Right atrium auricular region (tissue), 2 donors: ENCODE measurements at regions not wholly inside any gene's neighbourhood (a gene's known extent, or its start where the extent isn't known, plus 50 kb on each side); places are given as distances from the start of the nearest gene placed in this dataset.
"Not testable (repeated sequence)": the region's sequence is repeated elsewhere in the genome, so short reads cannot be mapped to it uniquely, and the experiment has no call there.

Experiments used
- DNase-seq: peaks from one replicate; pipeline ENCODE4 v3.0.0-alpha.2; 2019; ENCODE audit warnings: low spot score
- H3K27ac ChIP-seq, 2 donors: fragments of 200-600 bp; sonication (generic); 1 replicate in 1 of 2; 2 replicates in 1 of 2; pipeline ENCODE4 v1.5.1; 2016 to 2019
- H3K27me3 ChIP-seq, 2 donors: fragments of 200-600 bp; sonication (generic); one replicate each; pipeline versions ENCODE4 v1.5.1 to v1.6.0; 2017 to 2019
- H3K36me3 ChIP-seq: fragments of 200-600 bp; sonication (generic); one replicate; pipeline ENCODE4 v1.5.1; 2016
- H3K4me1 ChIP-seq, 2 donors: fragments of 200-600 bp; sonication (generic); one replicate each; pipeline versions ENCODE4 v1.5.1 to v1.6.0; 2017 to 2019
- H3K4me3 ChIP-seq, 2 donors: fragments of 200-600 bp; sonication (generic); 1 replicate in 1 of 2; 2 replicates in 1 of 2; pipeline ENCODE4 v1.5.1; 2017 to 2019; ENCODE audit warnings: mild to moderate bottlenecking in 1 of 2, moderate library complexity in 1 of 2
- H3K9me3 ChIP-seq, 2 donors: fragments of 200-600 bp; sonication (generic); one replicate each; pipeline ENCODE4 v1.5.1; 2019
- TF ChIP-seq, protein P1 (sequence below), 2 donors: fragments of 200-600 bp; sonication (generic); IDR thresholded peaks; one replicate each; pipeline ENCODE4 v1.5.1; 2019; ENCODE audit warnings: antibody characterized with exemption in 2 of 2

DNA sequence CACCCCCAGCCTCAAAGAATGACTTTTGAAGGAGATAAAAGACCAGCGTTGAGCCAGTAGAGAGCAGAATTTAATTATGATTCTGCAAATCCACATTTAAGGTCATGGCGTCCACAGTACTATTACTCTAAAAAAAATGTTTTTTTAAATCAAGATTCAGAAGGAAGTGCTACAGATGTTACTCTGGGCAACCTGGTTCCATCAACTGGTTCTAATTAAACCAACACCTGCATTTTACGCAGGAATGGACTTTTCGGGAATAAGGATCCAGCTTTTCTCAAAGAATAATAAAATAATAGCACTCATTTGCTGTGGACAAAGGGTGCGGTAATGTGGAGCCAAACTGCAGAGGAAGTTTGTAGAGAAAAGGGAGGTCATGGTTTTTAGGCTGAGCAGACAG lies 62.9 kb upstream of the IPO5 start:
- no peak for DNase-seq
- Histone ChIP-seq H3K36me3 (no peaks in the 10 kb centered on the region), H3K4me3 (no peak overlapping the region), H3K27me3 (no peaks in the 10 kb centered on the region), H3K4me1 (no peaks in the 10 kb centered on the region), H3K27ac (no peak overlapping the region), H3K9me3 (no peaks in the 10 kb centered on the region)
- TF ChIP-seq, protein P1, sequence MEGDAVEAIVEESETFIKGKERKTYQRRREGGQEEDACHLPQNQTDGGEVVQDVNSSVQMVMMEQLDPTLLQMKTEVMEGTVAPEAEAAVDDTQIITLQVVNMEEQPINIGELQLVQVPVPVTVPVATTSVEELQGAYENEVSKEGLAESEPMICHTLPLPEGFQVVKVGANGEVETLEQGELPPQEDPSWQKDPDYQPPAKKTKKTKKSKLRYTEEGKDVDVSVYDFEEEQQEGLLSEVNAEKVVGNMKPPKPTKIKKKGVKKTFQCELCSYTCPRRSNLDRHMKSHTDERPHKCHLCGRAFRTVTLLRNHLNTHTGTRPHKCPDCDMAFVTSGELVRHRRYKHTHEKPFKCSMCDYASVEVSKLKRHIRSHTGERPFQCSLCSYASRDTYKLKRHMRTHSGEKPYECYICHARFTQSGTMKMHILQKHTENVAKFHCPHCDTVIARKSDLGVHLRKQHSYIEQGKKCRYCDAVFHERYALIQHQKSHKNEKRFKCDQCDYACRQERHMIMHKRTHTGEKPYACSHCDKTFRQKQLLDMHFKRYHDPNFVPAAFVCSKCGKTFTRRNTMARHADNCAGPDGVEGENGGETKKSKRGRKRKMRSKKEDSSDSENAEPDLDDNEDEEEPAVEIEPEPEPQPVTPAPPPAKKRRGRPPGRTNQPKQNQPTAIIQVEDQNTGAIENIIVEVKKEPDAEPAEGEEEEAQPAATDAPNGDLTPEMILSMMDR (IDR thresholded peaks at IDR 0.05), result no peak

DNA sequence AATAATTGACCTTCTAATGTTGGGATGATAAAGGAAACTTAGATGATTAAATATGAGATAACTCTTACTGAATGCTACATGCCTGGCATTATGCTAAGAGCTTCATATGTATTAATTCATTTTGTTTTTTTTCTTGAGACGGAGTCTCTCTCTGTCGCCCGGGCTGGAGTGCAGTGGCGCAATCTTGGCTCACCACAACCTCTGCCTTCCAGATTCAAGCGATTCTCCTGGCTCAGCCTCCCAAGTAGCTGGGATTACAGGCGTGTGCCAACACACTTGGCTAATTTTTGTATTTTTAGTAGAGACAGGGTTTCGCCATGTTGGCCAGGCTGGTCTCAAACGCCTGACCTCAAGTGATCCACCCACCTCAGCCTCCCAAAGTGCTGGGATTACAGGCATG lies 61.5 kb upstream of the IPO5 start:
- not testable (repeated sequence) for H3K27ac ChIP-seq, H3K4me1 ChIP-seq, H3K9me3 ChIP-seq, H3K4me3 ChIP-seq, DNase-seq, H3K36me3 ChIP-seq, H3K27me3 ChIP-seq

DNA sequence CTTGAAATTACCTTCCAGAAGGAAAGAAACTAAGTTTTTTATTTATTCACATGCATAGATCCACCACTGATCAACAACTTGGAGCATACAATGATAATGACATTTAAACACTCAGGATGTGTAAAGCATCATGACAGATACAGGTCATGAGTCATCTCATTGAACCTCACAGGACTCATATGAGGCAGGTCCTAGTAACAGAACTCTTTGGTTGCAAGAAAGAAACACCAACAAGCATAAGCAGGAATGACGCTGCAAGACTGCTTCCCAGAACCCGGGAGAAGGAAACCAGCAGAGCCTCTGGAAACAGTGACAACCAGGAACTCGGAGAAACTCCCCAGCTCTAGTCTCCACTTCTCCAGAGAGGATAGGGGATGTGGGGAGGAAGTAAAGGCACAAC lies 60.8 kb upstream of the IPO5 start:
- Histone ChIP-seq H3K9me3 (no peaks in the 10 kb centered on the region), H3K27ac (no peak overlapping the region), H3K36me3 (no peaks in the 10 kb centered on the region), H3K4me3 (no peak overlapping the region), H3K27me3 (no peaks in the 10 kb centered on the region), H3K4me1 (no peaks in the 10 kb centered on the region)
- no peak for DNase-seq
- TF ChIP-seq, protein P1 (IDR thresholded peaks at IDR 0.05), result no peak

DNA sequence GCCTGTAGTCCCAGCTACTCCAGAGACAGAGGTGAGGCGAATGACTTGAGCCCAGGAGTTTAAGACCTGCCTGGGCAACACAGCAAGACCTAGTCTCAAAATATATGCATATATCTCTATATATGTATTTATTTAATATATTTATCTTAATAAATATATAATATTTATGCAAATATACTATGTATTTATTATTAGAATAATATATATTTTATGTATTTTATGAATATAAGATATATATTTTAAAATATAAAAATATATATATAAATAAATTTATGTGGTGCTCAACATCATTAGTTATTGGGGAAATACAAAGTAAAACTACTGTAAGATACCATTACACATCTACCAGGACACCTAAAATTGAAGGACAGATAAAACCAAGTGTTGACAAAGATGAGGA lies 58.1 kb upstream of the IPO5 start:
- Histone ChIP-seq H3K27me3 (no peaks in the 10 kb centered on the region), H3K27ac (no peak overlapping the region), H3K4me1 (no peaks in the 10 kb centered on the region), H3K36me3 (no peaks in the 10 kb centered on the region), H3K4me3 (no peak overlapping the region), H3K9me3 (no peaks in the 10 kb centered on the region)
- TF ChIP-seq, protein P1 (IDR thresholded peaks at IDR 0.05), result no peak
- no peak for DNase-seq

DNA sequence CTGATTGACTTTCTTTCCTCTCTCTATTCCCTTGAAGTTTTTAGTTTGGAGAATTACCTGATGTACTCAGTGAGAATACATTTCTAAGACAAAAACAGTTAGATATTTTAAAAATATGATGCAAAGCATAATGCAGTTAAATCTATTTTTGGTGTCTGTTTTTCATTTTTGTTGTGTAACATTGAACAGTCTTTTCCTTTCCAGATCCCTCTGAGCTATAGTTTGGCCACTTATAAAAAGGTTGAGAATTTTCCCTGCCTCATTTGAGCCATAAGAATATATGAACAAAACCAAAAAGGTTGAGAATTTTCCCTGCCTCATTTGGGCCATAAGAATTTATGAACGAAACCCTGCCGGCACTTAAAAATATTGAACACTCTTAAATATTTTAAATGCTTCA lies 57.0 kb upstream of the IPO5 start:
- Histone ChIP-seq H3K27ac (no peak overlapping the region), H3K4me1 (no peaks in the 10 kb centered on the region), H3K4me3 (no peak overlapping the region), H3K27me3 (no peaks in the 10 kb centered on the region), H3K36me3 (no peaks in the 10 kb centered on the region), H3K9me3 (no peaks in the 10 kb centered on the region)
- TF ChIP-seq, protein P1 (IDR thresholded peaks at IDR 0.05), result no peak
- no peak for DNase-seq

DNA sequence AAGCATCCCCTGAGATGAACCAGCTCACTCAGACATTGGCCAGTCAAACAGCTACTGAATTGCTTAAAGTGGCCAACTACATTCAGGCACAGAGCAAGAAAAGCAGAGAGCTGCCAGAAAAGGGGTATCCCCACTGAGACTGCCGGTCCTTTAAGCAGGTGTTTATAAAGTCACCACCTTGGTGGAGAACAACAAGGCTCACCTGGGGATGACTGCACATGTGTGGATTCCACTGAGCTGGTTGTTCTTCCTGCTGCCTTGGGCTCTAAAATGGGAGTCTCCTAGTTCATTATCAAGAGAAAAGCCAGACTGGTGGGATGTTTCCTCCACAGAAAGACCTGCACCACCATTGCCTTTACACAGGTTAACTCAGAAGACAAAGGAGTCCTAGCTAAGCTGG lies 51.8 kb upstream of the IPO5 start:
- H3K36me3 ChIP-seq, result no peaks in the 10 kb centered on the region
- H3K27me3 ChIP-seq, result no peaks in the 10 kb centered on the region
- no peak for DNase-seq
- H3K4me1 ChIP-seq, result no peaks in the 10 kb centered on the region
- H3K4me3 ChIP-seq, result no peak overlapping the region
- H3K27ac ChIP-seq, result no peak overlapping the region
- H3K9me3 ChIP-seq, result no peaks in the 10 kb centered on the region
- TF ChIP-seq, protein P1 (IDR thresholded peaks at IDR 0.05), result no peak
